Liver (tissue), 7 donors: ENCODE measurements at regions not wholly inside any gene's neighbourhood (a gene's known extent, or its start where the extent isn't known, plus 50 kb on each side); places are given as distances from the start of the nearest gene placed in this dataset.

Experiments
- DNase-seq: peaks from one replicate; pipeline ENCODE4 v3.0.0-alpha.2; 2017; ENCODE audit warnings: low spot score
- H3K27ac ChIP-seq, 2 donors: one replicate each; pipeline ENCODE4 v1.7.0; 2013; ENCODE audit warnings: inconsistent platforms in 2 of 2, low read length in 2 of 2, control low read depth in 1 of 2, low read depth in 1 of 2, mild to moderate bottlenecking in 1 of 2
- H3K27me3 ChIP-seq, 4 donors: one replicate each; pipeline versions ENCODE4 v1.6.1 to v1.7.0; 2013; ENCODE audit warnings: low read length in 3 of 4, inconsistent platforms in 1 of 4, mild to moderate bottlenecking in 1 of 4, moderate library complexity in 1 of 4; ENCODE audit not compliant: control insufficient read depth in 4 of 4, insufficient read depth in 4 of 4
- H3K36me3 ChIP-seq, 4 donors: one replicate each; pipeline versions ENCODE4 v1.6.1 to v1.7.0; 2013; ENCODE audit warnings: low read length in 3 of 4, mild to moderate bottlenecking in 3 of 4, low read depth in 1 of 4, moderate library complexity in 1 of 4; ENCODE audit not compliant: control insufficient read depth in 4 of 4, insufficient read depth in 3 of 4
- H3K4me1 ChIP-seq, 4 donors: one replicate each; pipeline versions ENCODE4 v1.6.1 to v1.7.0; 2013; ENCODE audit warnings: low read length in 3 of 4, mild to moderate bottlenecking in 3 of 4, moderate library complexity in 1 of 4; ENCODE audit not compliant: control insufficient read depth in 4 of 4, insufficient read depth in 4 of 4
- H3K4me3 ChIP-seq, 3 donors: one replicate each; pipeline versions ENCODE4 v1.6.1 to v1.7.0; 2013; ENCODE audit warnings: low read length in 3 of 3, control low read depth in 1 of 3, low read depth in 1 of 3, mild to moderate bottlenecking in 1 of 3
- H3K9ac ChIP-seq, 2 donors: one replicate each; pipeline ENCODE4 v1.7.0; 2013; ENCODE audit warnings: low read length in 2 of 2, mild to moderate bottlenecking in 2 of 2, moderate library complexity in 2 of 2, control low read depth in 1 of 2, low read depth in 1 of 2
- H3K9me3 ChIP-seq, 4 donors: one replicate each; pipeline versions ENCODE4 v1.6.1 to v1.7.0; 2013; ENCODE audit warnings: low read length in 3 of 4; ENCODE audit not compliant: control insufficient read depth in 4 of 4
- EGR1 ChIP-seq, 2 donors: IDR thresholded peaks; 2 replicates each; pipeline ENCODE4 v1.6.1; 2016 to 2018; ENCODE audit warnings: antibody characterized with exemption in 2 of 2, low read depth in 2 of 2
- FOXA1 ChIP-seq: IDR thresholded peaks from 2 replicates; pipeline ENCODE4 v1.6.1; 2016; ENCODE audit warnings: antibody characterized with exemption
- GABPA ChIP-seq, 2 donors: IDR thresholded peaks in 1 of 2; conservative IDR thresholded peaks in 1 of 2; 2 replicates each; pipeline ENCODE4 v1.6.1; 2016; ENCODE audit warnings: antibody characterized with exemption in 2 of 2, mild to moderate bottlenecking in 1 of 2, moderate library complexity in 1 of 2
- HNF4G ChIP-seq: IDR thresholded peaks from 2 replicates; pipeline ENCODE4 v1.6.1; 2016; ENCODE audit warnings: antibody characterized with exemption
- NR2F2 ChIP-seq: IDR thresholded peaks from 2 replicates; pipeline ENCODE4 v1.6.1; 2016; ENCODE audit warnings: antibody characterized with exemption
- RXRA ChIP-seq, 2 donors: IDR thresholded peaks; 2 replicates each; pipeline ENCODE4 v1.6.1; 2017 to 2018; ENCODE audit warnings: antibody characterized with exemption in 2 of 2, mild to moderate bottlenecking in 1 of 2
- TAF1 ChIP-seq: conservative IDR thresholded peaks from 2 replicates; pipeline ENCODE4 v1.6.1; 2016; ENCODE audit warnings: antibody characterized with exemption, mild to moderate bottlenecking
- WGBS: extraction: QIAGEN DNeasy Blood & Tissue Kit; methylation state at CpG from one replicate; pipeline ENCODE4 v1.1.7; 2013; 5-methylcytosine and 5-hydroxymethylcytosine counted together
- TF ChIP-seq, protein P1 (sequence below): IDR thresholded peaks from 2 replicates; pipeline ENCODE4 v1.6.1; 2016; ENCODE audit warnings: antibody characterized with exemption, mild to moderate bottlenecking
- TF ChIP-seq, protein P2 (sequence below): IDR thresholded peaks from 2 replicates; pipeline ENCODE4 v1.6.1; 2016; ENCODE audit warnings: antibody characterized with exemption
- TF ChIP-seq, protein P3 (sequence below): IDR thresholded peaks from 2 replicates; pipeline ENCODE4 v1.6.1; 2016; ENCODE audit warnings: antibody characterized with exemption
- donor health status: healthy.
- donor health status: healthy.
- donor health status: healthy.
- donor health status: healthy.

DNA sequence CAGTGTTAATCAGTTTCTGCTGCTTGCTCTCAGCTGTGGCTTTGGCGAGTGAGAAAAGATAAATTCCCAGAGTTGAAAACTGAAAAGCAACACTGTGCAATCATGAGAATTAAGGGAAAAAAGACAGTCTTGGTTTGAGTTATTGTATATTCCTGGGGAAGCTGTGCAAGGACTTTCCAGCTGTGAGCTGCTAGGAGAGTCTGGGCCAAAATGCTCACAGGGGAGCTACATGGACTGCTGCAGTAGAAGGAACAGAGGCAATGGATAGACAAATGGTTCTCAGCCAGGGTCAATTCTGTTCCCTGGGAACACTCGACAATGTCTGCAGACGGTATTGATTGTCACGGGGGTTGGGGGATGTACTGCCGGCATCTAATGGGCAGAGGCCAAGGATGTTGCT, 102.0 kb upstream of the ADAMTS18 start (continued):
- TF ChIP-seq, protein P1, sequence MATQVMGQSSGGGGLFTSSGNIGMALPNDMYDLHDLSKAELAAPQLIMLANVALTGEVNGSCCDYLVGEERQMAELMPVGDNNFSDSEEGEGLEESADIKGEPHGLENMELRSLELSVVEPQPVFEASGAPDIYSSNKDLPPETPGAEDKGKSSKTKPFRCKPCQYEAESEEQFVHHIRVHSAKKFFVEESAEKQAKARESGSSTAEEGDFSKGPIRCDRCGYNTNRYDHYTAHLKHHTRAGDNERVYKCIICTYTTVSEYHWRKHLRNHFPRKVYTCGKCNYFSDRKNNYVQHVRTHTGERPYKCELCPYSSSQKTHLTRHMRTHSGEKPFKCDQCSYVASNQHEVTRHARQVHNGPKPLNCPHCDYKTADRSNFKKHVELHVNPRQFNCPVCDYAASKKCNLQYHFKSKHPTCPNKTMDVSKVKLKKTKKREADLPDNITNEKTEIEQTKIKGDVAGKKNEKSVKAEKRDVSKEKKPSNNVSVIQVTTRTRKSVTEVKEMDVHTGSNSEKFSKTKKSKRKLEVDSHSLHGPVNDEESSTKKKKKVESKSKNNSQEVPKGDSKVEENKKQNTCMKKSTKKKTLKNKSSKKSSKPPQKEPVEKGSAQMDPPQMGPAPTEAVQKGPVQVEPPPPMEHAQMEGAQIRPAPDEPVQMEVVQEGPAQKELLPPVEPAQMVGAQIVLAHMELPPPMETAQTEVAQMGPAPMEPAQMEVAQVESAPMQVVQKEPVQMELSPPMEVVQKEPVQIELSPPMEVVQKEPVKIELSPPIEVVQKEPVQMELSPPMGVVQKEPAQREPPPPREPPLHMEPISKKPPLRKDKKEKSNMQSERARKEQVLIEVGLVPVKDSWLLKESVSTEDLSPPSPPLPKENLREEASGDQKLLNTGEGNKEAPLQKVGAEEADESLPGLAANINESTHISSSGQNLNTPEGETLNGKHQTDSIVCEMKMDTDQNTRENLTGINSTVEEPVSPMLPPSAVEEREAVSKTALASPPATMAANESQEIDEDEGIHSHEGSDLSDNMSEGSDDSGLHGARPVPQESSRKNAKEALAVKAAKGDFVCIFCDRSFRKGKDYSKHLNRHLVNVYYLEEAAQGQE: no peak

DNA sequence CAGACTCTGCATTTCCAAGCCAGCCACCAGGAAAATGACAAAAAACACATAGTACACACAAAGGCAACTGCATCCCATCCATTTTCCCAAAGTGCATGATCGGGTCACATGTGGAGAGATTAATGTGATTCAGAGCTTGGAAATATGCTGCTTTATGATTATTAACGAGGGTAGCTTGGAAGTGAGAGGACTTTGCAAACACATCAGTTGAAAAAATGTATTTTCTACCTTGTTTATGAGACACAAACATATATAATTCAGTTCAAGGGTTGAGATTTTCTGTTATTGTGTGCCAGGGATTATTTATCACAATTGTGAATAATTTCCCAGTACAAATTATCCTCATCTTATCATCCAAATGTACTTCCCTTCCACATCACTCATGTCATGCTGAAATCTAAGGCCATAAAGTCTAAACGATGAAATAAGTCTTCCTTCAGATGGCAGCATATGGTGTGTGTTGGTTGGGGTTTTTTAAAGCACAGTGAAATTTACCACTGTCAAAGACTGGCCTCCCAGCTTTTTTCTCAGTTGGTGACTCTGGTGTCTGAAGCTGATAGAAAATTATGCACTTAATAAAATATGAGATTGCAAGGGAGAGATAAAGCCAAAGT, 104.7 kb upstream of the ADAMTS18 start:
- WGBS: 65% methylated on average over 3 of the region's 3 CpGs
- H3K9ac ChIP-seq: no peak overlapping the region
- no peak for DNase-seq
- H3K27ac ChIP-seq: no peak overlapping the region
- TF ChIP-seq, protein P2, sequence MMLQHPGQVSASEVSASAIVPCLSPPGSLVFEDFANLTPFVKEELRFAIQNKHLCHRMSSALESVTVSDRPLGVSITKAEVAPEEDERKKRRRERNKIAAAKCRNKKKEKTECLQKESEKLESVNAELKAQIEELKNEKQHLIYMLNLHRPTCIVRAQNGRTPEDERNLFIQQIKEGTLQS: no peak
- TF ChIP-seq HNF4G (no peak), NR2F2 (no peak), TAF1 (no peak)
- H3K4me1 ChIP-seq: no peaks in the 10 kb centered on the region
- no peaks in the 10 kb centered on the region for H3K9me3 ChIP-seq
- no peaks in the 10 kb centered on the region for H3K36me3 ChIP-seq
- no peak overlapping the region for H3K4me3 ChIP-seq
- peaks cover 0 to 4% (median 0%) of the 10 kb centered on the region in 4 donors for H3K27me3 ChIP-seq

DNA sequence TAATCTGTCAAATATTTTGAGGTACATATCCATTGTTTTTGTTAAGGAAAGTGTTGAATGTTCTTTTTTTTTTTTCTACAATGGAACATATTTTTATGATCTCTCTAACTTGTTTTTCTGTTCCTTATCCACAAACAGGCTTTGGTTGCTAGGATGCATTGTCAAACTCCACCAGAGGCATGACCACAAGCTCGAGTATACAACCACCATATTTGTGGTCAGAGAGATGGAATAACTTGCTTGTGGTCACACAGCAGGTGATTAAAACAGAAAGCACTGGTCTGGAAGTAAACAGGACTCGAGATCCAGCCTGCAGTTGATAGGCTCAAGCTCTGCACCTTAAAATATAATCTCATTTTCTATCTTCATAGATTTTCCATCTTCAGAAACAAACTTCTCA, 105.8 kb upstream of the ADAMTS18 start:
- WGBS: 32% methylated on average over 2 of the region's 2 CpGs
- Histone ChIP-seq H3K27me3 (peaks cover 0 to 3% (median 0%) of the 10 kb centered on the region in 4 donors), H3K9me3 (no peaks in the 10 kb centered on the region), H3K27ac (no peak overlapping the region), H3K4me3 (no peak overlapping the region), H3K36me3 (no peaks in the 10 kb centered on the region), H3K4me1 (no peaks in the 10 kb centered on the region), H3K9ac (no peak overlapping the region)
- no peak for DNase-seq
- TF ChIP-seq EGR1 (IDR thresholded peaks at IDR 0.05; ENCODE audit: low read depth in 2 of 2): no peak
- no peak for TF ChIP-seq NR2F2
- no peak for TF ChIP-seq RXRA (IDR thresholded peaks at IDR 0.05)
- TF ChIP-seq, protein P1: no peak
- TF ChIP-seq, protein P3, sequence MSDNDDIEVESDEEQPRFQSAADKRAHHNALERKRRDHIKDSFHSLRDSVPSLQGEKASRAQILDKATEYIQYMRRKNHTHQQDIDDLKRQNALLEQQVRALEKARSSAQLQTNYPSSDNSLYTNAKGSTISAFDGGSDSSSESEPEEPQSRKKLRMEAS: no peak
- TF ChIP-seq GABPA (IDR thresholded peaks at IDR 0.05 in 1 of 2, conservative IDR thresholded peaks at IDR 0.05 in 1 of 2): no peak
- no peak for TF ChIP-seq FOXA1
